Vagina (tissue), 2 donors: ENCODE measurements at regions not wholly inside any gene's neighbourhood (a gene's known extent, or its start where the extent isn't known, plus 50 kb on each side); places are given as distances from the start of the nearest gene placed in this dataset.

Experiments
- CTCF ChIP-seq, 3 experiments: fragments of 450-650 bp in 2 of 3; fragments of 200-600 bp in 1 of 3; sonication (generic) in 1 of 3; IDR thresholded peaks; one replicate each; pipeline ENCODE4 v1.5.1; 2017 to 2019; ENCODE audit warnings: antibody characterized with exemption in 3 of 3, mild to moderate bottlenecking in 2 of 3, moderate library complexity in 2 of 3
- POLR2AphosphoS5 ChIP-seq, 2 donors: sonication (generic); formaldehyde crosslinking; IDR thresholded peaks; one replicate each; pipeline ENCODE4 v1.9.0; 2017; ENCODE audit warnings: antibody characterized with exemption in 2 of 2, mild to moderate bottlenecking in 2 of 2, low read depth in 1 of 2; ENCODE audit not compliant: insufficient read depth in 1 of 2

DNA sequence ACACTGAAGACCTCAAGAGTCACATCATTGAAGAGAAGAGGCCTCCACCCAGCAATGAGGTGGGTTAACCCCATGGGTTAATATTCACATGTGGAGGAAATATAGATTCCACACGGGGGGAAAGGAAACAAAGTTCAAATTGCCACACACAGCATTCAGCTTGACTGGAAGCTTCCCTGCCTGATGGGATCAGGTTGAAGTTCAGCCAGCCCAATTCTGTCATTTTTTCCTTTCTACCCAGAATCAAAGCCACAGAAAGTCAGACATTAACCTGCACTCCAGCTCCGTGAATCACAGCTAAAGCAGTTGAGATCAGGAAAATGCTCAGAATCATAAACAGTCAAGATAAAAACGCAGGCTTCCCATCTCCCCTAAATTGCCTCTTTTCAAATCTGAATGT, 208.7 kb upstream of the OBI1 start:
- TF ChIP-seq POLR2AphosphoS5 (IDR thresholded peaks at IDR 0.05; ENCODE audit: insufficient read depth in 1 of 2, low read depth in 1 of 2) (no peak), CTCF (IDR thresholded peaks at IDR 0.05) (no peak)
